ENCODE measurements at regions not wholly inside any gene's neighbourhood (a gene's known extent, or its start where the extent isn't known, plus 50 kb on each side); places are given as distances from the start of the nearest gene placed in this dataset.

DNA sequence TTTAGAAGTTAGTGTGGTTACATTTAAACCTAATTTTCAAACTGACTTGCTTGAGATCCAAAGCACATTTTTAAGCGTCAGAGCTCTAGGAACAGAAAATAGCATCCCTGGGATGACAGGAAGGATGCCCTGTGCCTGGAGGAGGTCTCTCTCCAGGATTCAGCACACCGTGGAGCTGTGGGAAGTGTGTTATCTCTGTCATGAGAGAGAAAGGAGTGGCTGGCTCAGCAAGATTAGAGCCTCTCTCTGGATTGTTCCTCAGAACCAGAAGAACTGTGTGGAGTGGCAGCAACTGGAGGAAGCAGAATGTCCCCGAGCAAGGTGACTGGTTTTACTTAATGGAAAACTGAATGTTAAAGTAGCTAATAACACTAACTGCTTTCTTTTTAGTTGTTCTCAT, 233.6 kb upstream of the TGFBR2 start:
- no peak for DNase-seq

DNA sequence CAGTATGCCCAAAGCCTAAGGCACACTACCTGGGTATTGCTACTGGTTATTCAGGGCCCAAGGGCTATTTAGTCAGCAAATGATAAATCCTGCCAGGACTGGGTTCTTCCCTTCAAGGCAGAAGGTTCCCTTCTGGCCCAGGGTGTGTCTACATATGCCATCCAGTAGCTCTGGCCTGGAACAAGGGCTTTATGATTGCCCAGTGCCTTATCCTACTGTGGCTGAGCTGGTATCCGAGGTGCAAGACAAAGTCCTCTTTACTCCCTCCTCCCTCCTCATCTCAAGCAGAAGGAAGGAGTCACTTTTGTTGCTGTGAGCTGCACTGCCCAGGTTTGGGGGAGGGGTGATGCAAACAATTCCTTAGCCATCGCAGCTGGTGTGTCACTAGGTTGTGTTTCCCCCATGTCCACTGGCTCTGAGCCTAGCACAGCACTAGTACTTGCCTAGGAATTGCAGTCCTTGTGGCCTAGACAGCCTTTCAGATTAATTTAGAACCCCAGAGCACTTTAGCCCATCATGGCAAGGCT, 221.8 kb upstream of the TGFBR2 start:
- DNase-seq: no peak

DNA sequence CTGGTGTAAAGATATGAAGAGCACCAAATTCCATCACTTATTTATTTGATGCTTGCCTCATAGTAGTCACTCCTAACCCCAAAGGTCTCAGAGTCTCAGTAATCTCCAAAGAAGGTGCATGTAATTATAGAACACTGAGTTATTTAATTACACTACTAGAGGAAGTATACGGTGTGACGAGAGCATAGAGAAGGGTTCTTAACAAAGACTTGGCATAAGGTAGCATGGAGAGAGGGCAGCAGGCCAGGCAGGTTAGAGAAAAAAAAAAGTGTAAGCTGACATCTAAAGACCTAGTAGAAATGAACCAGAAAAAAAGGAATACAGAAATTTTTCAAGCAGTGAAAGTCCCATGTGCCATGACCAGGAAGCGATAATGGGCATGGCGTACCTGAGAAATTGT, 213.3 kb upstream of the TGFBR2 start:
- no peak for DNase-seq

DNA sequence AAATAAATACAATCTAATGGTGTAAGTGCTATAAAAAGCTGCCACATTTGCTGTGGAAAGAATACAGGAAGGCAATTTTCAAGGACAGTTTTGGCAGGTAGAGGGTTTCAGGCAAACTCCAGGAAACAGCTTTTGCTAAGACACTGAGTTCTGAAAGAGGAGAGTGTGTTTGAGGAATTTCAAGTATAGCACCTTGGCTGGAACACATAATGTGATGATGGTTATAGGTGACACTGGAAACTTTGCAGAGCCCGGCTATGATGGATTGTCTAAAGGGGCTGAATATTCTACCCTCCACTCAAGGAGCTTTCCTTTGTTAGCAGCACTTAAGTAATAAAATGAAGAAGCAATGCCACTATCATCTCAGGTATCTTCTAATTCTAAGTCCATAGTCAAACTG, 209.4 kb upstream of the TGFBR2 start:
- no peak for DNase-seq

DNA sequence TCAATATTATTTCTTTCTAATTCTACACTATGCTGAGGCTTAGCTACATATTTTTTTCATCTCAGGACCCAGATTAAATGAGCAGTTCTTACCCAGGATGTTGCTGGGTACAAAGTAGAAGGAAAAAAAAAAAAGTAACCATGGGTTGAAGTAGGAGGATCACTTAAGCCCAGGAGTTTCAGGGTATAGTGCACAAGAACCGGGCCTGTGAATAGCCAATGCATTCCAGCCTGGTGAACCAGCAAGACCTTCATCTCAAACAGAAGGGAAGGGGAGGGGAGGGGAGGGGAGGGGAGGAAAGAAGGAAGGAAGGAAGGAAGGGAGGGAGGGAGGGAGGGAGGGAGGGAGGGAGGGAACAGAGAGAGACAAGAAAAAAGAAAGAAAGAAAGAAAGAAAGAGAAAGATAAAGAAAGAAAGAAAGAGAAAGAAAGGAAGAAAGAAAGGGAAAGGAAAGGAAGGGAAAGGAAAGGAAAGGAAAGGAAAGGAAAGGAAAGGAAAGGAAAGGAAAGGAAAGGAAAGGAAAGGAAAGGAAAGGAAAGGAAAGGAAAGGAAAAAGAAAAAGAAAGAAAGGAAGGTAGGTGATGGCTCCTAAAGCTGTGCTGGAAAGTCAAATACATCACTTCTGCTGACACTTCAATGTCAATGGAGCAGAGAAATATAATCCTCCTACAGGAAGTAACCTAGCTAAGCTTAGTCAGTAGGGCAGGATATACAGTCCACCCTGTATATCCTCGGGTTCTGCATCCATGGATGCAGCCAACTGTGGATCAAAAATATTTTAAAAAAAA, 206.8 kb upstream of the TGFBR2 start:
- no peak for DNase-seq

DNA sequence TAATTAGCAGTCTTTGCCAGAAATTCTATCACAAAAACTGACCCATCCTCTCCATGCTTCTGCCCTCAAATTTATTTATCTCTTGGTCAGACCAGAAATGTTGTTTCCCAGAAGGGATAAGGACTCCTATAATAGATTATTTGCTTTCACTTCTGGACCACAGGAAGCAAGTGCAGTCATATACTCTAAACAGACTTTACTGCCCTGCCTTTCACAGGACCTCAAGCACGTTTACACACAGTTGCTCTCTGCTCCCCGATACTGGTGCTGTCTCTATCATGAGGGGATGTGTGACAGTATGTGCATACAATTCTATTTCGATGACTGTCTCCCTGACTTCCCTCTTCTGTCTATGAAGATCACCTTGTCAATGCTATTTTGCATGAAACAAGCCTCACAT, 205.5 kb upstream of the TGFBR2 start:
- no peak for DNase-seq

DNA sequence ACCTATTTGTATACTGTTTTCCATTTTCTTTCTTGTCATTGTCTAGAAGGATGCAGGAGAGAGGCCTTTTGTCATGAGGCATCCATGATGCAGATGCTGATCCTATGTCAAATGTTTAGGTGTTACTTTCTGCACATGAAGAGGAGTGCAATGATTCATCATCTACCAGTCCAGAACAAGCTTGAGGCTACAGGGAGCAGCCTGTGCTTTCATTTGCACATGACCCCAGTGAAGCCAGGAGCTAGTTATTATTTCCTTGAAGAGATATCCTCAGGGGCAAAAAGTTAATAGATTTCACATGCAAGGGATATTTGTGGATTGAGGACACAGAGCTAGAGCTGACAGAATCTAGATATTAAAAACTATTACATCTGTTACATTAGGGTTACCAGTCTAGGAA, 204.4 kb upstream of the TGFBR2 start:
- no peak for DNase-seq

DNA sequence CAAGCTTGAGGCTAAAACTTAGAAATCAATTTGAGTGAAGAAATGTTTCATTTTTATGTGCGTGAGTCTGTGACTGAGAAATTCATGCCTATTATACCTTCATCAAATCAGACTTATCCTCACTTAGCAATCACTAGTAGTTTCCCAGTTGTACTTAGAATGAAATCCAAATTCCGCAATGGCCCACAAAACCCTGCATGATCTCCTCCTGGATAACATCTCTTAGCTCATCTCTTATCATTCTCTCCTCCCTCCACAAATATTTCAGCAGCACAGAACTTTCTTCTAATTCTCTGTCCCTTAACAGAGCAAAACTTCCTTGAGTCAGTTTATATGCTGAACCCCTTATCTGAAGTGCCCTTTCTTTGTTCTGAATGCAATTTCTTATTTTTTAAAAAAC, 198.8 kb upstream of the TGFBR2 start:
- no peak for DNase-seq

DNA sequence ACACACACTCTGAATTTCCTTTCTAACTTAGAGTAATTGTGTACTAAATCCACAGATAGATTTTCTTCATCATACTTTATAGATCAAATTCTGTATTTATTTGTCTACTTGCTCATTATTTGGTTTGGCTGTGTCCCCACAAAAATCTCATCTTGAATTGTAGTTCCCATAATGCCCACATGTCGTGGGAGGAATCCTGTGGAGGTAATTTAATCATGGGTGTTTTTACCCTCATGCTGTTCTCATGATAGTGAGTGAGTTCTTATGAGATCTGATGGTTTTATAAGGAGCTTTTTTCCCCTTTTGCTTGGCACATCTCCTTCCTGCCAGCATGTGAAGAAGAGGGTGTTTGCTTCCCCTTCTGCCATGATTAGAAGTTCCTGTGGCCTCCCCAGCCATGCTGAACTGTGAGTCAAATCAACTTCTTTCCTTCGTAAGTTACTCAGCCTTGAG, 198.3 kb upstream of the TGFBR2 start:
- no peak for DNase-seq

DNA sequence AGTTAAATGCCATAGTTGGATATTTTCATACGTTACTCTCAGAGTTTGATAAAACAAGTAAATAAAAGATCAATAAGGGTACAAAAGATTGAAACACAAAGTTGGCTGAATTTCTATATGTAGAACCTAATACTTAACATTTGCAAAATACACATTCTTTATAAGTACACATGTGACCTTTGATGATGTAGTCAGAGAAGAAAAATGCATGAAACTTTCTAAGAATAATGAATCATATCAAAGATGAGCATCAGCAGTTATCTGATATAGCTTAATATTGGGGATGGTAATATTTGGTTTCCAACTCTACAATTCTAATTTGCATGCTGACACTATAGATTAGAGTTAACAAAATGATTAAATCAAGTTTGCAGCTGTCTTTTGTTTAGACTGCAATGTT, 188.0 kb upstream of the TGFBR2 start:
- DNase-seq: no peak

DNA sequence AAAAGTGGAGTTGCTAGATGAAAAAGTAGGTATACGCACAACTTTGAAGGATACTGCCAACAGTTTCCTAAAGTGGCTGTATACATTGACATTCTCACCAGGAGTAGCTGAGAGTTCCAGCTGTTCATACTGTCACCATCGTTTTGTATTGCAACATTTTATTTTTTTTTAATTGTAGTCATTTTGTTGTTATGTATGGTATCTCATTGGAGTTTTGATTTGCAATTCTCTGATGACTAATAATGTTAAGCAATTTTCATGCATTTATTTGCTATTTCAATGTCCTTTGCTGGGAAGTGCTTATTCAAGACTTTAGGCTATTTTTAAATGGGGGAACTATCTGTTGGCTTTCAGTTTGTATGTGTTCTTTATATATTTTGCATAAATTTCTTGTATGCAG, 185.1 kb upstream of the TGFBR2 start:
- no peak for DNase-seq

DNA sequence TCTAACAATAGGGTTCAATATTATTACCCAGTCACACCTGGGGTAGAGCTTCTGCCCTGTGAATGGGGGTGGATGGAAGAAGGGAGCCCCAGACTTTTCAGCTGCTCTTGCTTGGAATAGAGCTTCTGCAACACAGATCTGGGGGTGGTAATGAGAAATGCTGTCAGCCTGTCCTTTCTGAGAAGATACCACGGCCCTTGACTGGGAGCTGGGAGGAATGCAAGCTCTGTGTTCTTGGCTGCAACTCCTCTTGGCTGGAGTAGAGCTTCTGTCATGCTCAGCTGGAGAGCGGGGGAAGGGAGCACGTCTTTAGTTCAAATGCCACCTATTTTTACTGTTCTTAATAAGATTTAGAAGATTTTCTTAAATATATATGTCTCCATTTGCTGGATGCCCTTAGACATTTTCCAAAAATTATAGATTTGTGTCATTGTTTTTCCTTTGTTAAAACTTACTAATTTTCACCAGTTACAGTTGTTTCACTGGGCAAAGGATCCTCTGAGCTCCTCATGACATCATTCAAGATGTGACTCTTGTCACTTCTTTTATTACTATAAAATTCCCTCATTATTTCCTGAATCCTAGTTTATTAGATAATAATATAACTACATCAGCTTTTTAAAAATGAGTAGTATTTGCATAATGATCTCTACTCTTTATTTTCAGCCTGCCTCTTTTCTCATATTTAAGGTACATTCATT, 180.0 kb upstream of the TGFBR2 start:
- DNase-seq: no peak

DNA sequence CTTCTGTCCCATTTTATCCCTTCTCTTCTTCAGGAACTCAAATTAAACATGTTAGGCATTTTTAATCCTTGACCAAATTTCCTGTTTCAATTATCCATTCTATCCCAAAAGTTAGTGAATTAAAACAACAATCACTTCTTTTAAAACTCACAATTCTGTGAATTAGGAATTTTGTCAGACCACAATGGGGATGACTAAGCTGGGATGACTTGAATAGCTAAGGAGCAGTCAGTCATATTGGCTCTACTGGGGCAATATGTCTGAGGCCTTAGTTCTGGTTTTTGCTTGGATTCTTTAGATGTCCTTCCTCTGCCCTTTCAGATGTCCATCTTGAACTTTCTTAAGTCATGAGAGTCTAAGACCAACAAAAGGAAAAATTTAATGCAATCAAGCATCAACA, 178.2 kb upstream of the TGFBR2 start:
- DNase-seq: no peak

DNA sequence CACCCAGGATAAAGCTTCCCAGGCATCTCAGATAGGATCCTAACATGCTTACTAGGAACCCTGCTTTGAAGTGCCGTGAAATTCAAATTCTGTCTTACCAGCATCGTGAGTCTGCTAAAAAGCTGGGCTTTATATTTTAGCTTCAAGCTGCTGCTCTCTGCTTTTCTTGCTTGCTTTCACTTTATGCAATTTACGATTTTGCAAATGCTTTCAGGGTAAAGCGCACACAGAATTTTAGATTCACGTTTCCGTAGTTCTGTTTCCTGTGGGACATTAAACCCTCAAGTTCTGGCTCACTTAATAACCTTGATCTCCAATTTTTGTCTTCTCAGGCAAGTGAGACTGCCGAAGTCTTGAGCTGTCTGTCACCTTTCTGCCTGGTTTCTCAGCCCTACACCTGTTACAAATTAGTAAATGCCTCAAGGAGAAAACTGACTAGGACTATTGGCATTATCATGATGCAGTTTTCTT, 170.5 kb upstream of the TGFBR2 start:
- DNase-seq: no peak

DNA sequence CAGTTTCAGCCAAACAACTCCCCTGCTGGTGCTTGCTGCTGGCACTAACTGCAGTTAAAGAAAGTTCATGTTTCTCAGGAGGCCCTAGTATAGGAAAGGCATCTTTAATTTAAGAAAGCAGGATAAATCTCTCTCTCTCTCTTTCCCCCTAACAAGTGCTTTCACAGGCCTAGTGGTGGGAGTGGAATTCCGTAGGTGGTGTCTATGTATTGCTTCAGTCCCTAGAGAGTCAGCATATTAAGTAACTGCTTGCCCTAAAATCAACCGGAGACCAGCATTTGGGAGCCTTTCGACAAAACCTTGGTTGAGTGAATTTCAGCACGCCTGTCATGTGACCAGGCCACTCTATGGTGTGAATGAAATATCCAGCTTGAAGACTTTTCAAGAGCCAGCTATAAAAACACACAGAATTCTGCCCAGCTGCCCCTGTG, 169.2 kb upstream of the TGFBR2 start:
- DNase-seq: no peak

DNA sequence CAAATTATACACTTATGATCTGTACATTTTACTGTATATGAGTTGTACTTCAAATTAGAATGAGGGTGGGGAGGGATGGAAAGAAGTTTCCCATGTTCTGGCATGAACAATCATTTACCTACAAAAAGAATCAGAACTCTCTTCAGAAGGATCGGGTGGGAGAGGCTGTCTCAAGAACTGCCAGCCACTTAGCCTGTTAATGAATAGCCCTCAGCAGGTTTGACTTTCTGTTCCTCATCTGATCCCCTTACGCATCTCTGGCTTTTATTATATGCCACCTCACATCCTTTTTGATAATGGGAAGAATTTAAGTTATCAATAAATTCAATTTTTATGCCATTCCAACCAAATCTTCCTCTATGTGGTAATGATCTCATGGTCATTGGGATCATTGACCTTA, 168.3 kb upstream of the TGFBR2 start:
- DNase-seq: no peak

DNA sequence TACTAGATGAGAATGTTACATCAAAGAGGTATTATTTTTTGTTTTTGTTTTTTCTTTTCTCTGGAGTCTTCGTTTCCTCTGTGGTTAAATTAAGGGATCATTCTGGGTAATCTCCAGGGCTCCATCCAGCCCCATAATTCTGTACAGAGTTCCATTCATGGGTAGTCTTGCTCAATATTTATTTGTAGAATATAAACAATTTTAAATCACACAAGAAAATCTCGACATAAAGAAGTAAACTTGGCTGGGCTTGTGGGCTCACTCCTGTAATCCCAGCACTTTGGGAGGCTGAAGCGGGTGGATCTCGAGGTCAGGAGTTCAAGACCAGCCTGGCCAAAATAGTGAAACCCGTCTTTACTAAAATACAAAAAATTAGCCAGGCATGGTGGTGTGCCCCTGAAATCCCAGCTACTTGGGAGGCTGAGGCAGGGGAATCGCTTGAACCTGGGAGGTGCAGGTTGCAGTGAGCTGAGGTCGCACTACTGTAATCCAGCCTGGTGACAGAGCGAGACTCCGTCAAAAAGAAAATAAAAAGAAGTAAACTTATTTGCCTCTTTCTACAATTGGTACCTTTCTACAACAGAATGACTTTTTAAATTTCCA, 166.8 kb upstream of the TGFBR2 start:
- DNase-seq: no peak

DNA sequence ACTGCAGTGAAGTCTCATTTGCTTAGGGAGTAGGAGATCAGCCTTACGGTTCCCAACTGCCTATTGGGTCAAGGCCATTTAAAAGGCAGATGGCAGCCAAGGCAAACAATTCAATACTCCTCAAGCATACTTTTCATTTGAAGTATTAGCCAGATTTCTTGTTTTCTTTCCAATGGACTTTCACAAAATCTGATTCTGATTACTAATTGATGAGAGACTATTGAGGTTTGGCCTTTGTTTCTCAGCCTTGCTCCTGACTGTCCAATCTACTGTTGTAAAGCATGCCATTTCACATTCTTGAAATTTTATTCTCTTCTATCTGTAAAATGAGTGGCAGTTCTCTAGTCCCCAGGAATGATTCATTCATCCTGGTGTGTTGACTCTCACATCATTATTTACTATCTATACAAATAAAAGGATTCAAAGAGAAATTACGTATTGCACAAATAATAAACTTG, 166.2 kb upstream of the TGFBR2 start:
- no peak for DNase-seq

DNA sequence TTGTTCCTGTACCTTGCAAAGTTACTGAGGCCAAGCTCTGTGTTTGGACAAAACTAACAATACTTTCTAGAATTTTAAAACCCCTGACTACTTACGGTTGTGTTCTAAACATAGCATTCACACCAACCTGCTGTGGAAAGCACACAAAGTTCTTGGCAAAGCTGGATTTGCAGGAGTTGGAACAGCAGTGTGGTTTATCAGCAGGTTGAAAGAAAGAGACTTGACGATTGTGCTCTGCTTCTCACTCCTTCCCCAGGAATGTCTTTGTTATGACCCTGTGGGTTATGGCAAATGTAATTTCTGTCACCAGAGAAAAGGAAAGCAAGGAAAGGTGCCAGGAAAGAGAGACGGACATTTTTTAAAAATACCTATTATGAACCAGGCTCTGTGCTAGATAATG, 165.5 kb upstream of the TGFBR2 start:
- DNase-seq: no peak

DNA sequence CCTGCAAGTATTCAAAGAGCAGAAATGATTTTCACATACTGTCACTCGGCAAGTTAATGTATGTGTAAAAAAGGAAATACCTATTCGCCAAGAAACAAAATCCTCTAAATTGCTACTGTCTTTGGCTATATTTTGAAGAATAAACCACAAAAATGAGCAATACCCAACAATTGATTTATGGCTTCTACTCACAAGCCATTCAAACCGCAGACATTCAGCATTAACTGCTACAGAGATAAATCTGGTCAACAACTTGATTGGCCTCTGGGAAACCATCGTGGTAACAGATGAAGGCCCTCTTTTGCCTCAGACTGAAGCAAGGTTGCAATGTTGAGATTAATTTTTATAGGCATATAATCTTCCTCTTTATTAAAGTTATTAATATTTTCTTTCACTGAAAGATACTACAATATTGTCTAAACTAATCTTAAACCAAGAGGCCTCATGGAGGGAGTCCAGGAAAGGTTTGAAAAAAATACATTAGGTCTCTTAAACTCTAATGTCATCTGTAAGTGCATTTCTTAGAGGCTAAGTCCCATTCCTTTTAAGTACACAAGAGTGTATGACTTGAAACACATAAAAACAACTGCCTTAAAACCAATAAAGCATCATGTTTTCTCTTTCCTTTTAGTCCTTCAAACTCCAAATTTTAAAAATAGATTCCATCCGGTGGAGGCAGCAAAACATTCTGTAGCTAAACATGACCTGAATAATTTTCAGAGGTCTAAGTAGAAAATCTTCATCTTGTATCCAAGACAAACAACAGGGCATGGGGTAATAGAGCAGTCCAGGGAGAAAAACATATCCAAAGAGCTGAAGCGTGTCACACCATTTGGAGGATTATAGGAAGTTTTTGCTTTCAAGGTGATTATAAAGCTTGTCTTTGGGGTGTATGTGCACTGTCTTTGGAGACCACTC, 162.4 kb upstream of the TGFBR2 start:
- DNase-seq: no peak

DNA sequence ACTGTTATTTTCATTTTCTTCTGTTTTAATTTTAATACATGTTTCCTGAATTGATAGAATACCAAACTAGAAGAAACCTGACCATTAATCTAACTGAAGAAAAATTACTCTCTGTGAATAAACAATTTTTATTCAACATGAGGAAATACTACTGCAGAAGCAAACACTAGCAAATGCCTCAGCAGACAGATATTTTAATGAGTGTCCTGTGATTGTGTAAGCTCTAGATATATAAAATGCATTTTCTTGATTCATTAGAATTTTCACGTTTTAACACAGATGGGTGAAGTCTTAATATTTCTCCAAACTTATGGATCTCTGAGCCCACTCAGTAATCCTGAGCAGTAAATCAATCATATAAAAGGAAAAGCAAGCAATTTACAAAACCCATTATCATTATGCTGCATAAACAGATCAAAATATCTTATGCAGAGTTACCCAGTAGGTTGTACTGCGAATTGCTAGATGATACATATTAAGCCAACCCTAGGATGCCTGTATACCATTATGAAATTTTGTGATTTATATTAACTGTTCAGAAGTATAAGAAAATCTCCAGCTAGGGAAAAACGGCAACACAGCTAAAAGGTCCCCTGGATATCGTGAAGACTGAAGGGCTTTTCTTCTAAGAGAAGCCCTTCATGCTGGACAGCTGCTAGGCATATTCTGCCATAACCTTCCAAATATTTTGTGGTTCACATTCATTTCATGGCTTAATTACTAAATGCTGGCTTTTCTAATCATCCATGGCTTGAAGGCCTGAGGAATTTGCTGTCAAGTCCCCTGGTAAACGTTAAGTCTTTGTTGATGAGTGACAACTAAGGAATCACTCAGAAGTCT, 157.7 kb upstream of the TGFBR2 start:
- no peak for DNase-seq

DNA sequence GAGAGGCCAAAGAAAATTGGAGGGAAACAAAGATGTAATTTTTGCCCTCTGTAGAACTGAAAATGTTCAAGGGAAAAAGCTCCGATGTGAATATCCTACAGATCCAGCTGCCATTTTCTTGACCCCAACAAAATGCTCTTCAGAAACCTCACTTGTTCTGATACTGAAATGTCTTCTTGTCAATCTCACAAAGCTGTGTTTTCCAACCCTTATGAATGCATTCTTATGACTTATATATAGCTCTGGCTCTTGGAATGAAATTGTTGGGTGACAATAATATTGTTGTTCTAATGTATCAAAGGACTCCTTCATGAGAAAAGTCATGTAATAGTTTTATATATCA, 157.1 kb upstream of the TGFBR2 start:
- DNase-seq: no peak
